Activated T-helper 17 cell treated with anti-CD3 and anti-CD28 coated beads, Interleukin-2, amount 50 U/mL, for 72 hours (primary cell): ENCODE measurements at regions not wholly inside any gene's neighbourhood (a gene's known extent, or its start where the extent isn't known, plus 50 kb on each side); places are given as distances from the start of the nearest gene placed in this dataset.
"Not testable (repeated sequence)": the region's sequence is repeated elsewhere in the genome, so short reads cannot be mapped to it uniquely, and the experiment has no call there.

ENCODE experiments used
- ATAC-seq: fragments of 150-1000 bp; cut with Tn5 transposase; replicated peaks from 2 replicates; pipeline ENCODE4 v1.10.0; 2021; ENCODE audit warnings: mild to moderate bottlenecking, moderate library complexity
- H3K27ac Mint-ChIP-seq: one replicate; pipeline ENCODE4 v1.8.0; 2022; ENCODE audit warnings: mixed read lengths
- H3K27me3 Mint-ChIP-seq: one replicate; pipeline ENCODE4 v1.8.0; 2022; ENCODE audit warnings: mixed read lengths
- H3K36me3 Mint-ChIP-seq: one replicate; pipeline ENCODE4 v1.8.0; 2022; ENCODE audit warnings: low read depth, mild to moderate bottlenecking, mixed read lengths
- H3K4me1 Mint-ChIP-seq: one replicate; pipeline ENCODE4 v1.8.0; 2022; ENCODE audit warnings: mixed read lengths
- H3K4me3 Mint-ChIP-seq: one replicate; pipeline ENCODE4 v1.8.0; 2022; ENCODE audit warnings: mild to moderate bottlenecking, mixed read lengths
- H3K9me3 Mint-ChIP-seq: one replicate; pipeline ENCODE4 v1.8.0; 2022; ENCODE audit warnings: mixed read lengths

- Mint-ChIP-seq H3K36me3 (no peaks in the 10 kb centered on the region), H3K4me1 (peaks cover 44% of the 10 kb centered on the region), H3K27me3 (no peaks in the 10 kb centered on the region), H3K27ac (peak overlapping the region; percentile 60), H3K9me3 (no peaks in the 10 kb centered on the region), H3K4me3 (peak overlapping the region; percentile 7)
- peak; percentile 89 for ATAC-seq
Observed at GRCh38 chr6:137978252-137978896, 111.3 kb downstream of the TNFAIP3 start.

- H3K9me3 Mint-ChIP-seq, H3K27ac Mint-ChIP-seq, H3K4me3 Mint-ChIP-seq, ATAC-seq, H3K27me3 Mint-ChIP-seq, H3K36me3 Mint-ChIP-seq: not testable (repeated sequence)
- H3K4me1 Mint-ChIP-seq: peaks cover 47% of the 10 kb centered on the region
Observed at GRCh38 chr6:137979263-137979662, 112.2 kb downstream of the TNFAIP3 start.

GRCh38 chr6:137980777-137981176 lies 113.7 kb downstream of the TNFAIP3 start:
- no peak for ATAC-seq
- Mint-ChIP-seq H3K4me1 (peaks cover 36% of the 10 kb centered on the region), H3K27ac (no peak overlapping the region), H3K27me3 (no peaks in the 10 kb centered on the region), H3K9me3 (no peaks in the 10 kb centered on the region), H3K4me3 (no peak overlapping the region), H3K36me3 (no peaks in the 10 kb centered on the region)

GRCh38 chr6:137981758-137982157 lies 114.7 kb downstream of the TNFAIP3 start:
- H3K9me3 Mint-ChIP-seq: no peaks in the 10 kb centered on the region
- no peak overlapping the region for H3K27ac Mint-ChIP-seq
- no peak for ATAC-seq
- H3K27me3 Mint-ChIP-seq: no peaks in the 10 kb centered on the region
- H3K4me3 Mint-ChIP-seq: no peak overlapping the region
- H3K36me3 Mint-ChIP-seq: no peaks in the 10 kb centered on the region
- H3K4me1 Mint-ChIP-seq: peaks cover 26% of the 10 kb centered on the region

- no peak overlapping the region for H3K4me3 Mint-ChIP-seq
- H3K9me3 Mint-ChIP-seq: no peaks in the 10 kb centered on the region
- ATAC-seq: peak; percentile 39
- H3K36me3 Mint-ChIP-seq: no peaks in the 10 kb centered on the region
- no peaks in the 10 kb centered on the region for H3K27me3 Mint-ChIP-seq
- H3K27ac Mint-ChIP-seq: no peak overlapping the region
- H3K4me1 Mint-ChIP-seq: peaks cover 24% of the 10 kb centered on the region
Observed at GRCh38 chr6:137982418-137983189, 115.5 kb downstream of the TNFAIP3 start.

GRCh38 chr6:137983269-137983668 lies 116.2 kb downstream of the TNFAIP3 start:
- H3K4me1 Mint-ChIP-seq: peaks cover 19% of the 10 kb centered on the region
- H3K27ac Mint-ChIP-seq: peak overlapping the region; percentile 34
- no peaks in the 10 kb centered on the region for H3K27me3 Mint-ChIP-seq
- no peaks in the 10 kb centered on the region for H3K9me3 Mint-ChIP-seq
- ATAC-seq: no peak
- H3K4me3 Mint-ChIP-seq: no peak overlapping the region
- no peaks in the 10 kb centered on the region for H3K36me3 Mint-ChIP-seq

- ATAC-seq: no peak
- Mint-ChIP-seq H3K36me3 (no peaks in the 10 kb centered on the region), H3K27ac (no peak overlapping the region), H3K27me3 (peaks cover 9% of the 10 kb centered on the region), H3K9me3 (no peaks in the 10 kb centered on the region), H3K4me3 (no peak overlapping the region), H3K4me1 (no peaks in the 10 kb centered on the region)
Observed at GRCh38 chr6:137989664-137990063, 117.6 kb downstream of the PERP start.

GRCh38 chr6:137995371-137995770 lies 111.8 kb downstream of the PERP start:
- Mint-ChIP-seq H3K4me3 (no peak overlapping the region), H3K27me3 (peaks cover 9% of the 10 kb centered on the region), H3K4me1 (peaks cover 4% of the 10 kb centered on the region), H3K27ac (no peak overlapping the region), H3K9me3 (peaks cover 3% of the 10 kb centered on the region), H3K36me3 (no peaks in the 10 kb centered on the region)
- no peak for ATAC-seq

GRCh38 chr6:137998461-137999019 lies 108.7 kb downstream of the PERP start:
- no peaks in the 10 kb centered on the region for H3K36me3 Mint-ChIP-seq
- H3K27me3 Mint-ChIP-seq: no peaks in the 10 kb centered on the region
- H3K4me3 Mint-ChIP-seq: no peak overlapping the region
- peaks cover 3% of the 10 kb centered on the region for H3K9me3 Mint-ChIP-seq
- peaks cover 4% of the 10 kb centered on the region for H3K4me1 Mint-ChIP-seq
- no peak for ATAC-seq
- no peak overlapping the region for H3K27ac Mint-ChIP-seq

- Mint-ChIP-seq H3K4me3 (no peak overlapping the region), H3K36me3 (no peaks in the 10 kb centered on the region), H3K27me3 (no peaks in the 10 kb centered on the region), H3K9me3 (peaks cover 3% of the 10 kb centered on the region), H3K4me1 (peaks cover 4% of the 10 kb centered on the region), H3K27ac (peak overlapping the region; percentile 49)
- peak; percentile 21 for ATAC-seq
Observed at GRCh38 chr6:137999815-138000214, 107.4 kb downstream of the PERP start.

GRCh38 chr6:138000941-138001340 lies 106.3 kb downstream of the PERP start:
- Mint-ChIP-seq H3K4me1 (peaks cover 4% of the 10 kb centered on the region), H3K4me3 (no peak overlapping the region), H3K36me3 (no peaks in the 10 kb centered on the region), H3K27me3 (no peaks in the 10 kb centered on the region), H3K27ac (no peak overlapping the region), H3K9me3 (peaks cover 3% of the 10 kb centered on the region)
- no peak for ATAC-seq

- Mint-ChIP-seq H3K27me3 (no peaks in the 10 kb centered on the region), H3K4me1 (peaks cover 4% of the 10 kb centered on the region), H3K4me3 (no peak overlapping the region), H3K36me3 (no peaks in the 10 kb centered on the region), H3K9me3 (peaks cover under 1% of the 10 kb centered on the region), H3K27ac (no peak overlapping the region)
- ATAC-seq: peak; percentile 48
Observed at GRCh38 chr6:138001750-138002349, 105.4 kb downstream of the PERP start.

GRCh38 chr6:138004430-138005287 lies 102.6 kb downstream of the PERP start:
- Mint-ChIP-seq H3K36me3 (no peaks in the 10 kb centered on the region), H3K4me1 (peaks cover 3% of the 10 kb centered on the region), H3K27me3 (no peaks in the 10 kb centered on the region), H3K4me3 (no peak overlapping the region), H3K27ac (no peak overlapping the region), H3K9me3 (no peaks in the 10 kb centered on the region)
- peak; percentile 55 for ATAC-seq

GRCh38 chr6:138005846-138006245 lies 101.4 kb downstream of the PERP start:
- peak; percentile 59 for ATAC-seq
- Mint-ChIP-seq H3K27ac (peak overlapping the region; percentile 13), H3K4me3 (no peak overlapping the region)

More at GRCh38 chr6:138005846-138006245, 101.4 kb downstream of the PERP start:
- Mint-ChIP-seq H3K27me3 (no peaks in the 10 kb centered on the region), H3K36me3 (no peaks in the 10 kb centered on the region), H3K4me1 (no peaks in the 10 kb centered on the region), H3K9me3 (no peaks in the 10 kb centered on the region)
